T-helper 17 cell (primary cell): ENCODE measurements at regions not wholly inside any gene's neighbourhood (a gene's known extent, or its start where the extent isn't known, plus 50 kb on each side); places are given as distances from the start of the nearest gene placed in this dataset.

Experiments used
- ATAC-seq: fragments of 150-1000 bp; cut with Tn5 transposase; 2 replicates; pipeline ENCODE4 v1.10.0; 2021; ENCODE audit warnings: mild to moderate bottlenecking, moderate library complexity
- DNase-seq, 3 donors: peaks; one replicate each; pipeline versions ENCODE4 v3.0.0 to v3.0.0-alpha.2; 2020 to 2021
- H3K9me3 ChIP-seq: one replicate; pipeline ENCODE4 v1.7.0; 2013; ENCODE audit warnings: low read length, mild to moderate bottlenecking; ENCODE audit not compliant: control insufficient read depth, poor library complexity, severe bottlenecking
- H3K27ac Mint-ChIP-seq: one replicate; pipeline ENCODE4 v1.8.0; 2022; ENCODE audit warnings: mild to moderate bottlenecking, moderate library complexity, mixed read lengths
- H3K27me3 Mint-ChIP-seq: one replicate; pipeline ENCODE4 v1.8.0; 2022; ENCODE audit warnings: mixed read lengths
- H3K36me3 Mint-ChIP-seq: one replicate; pipeline ENCODE4 v1.8.0; 2022; ENCODE audit warnings: low read depth, mixed read lengths
- H3K4me1 Mint-ChIP-seq: one replicate; pipeline ENCODE4 v1.8.0; 2022; ENCODE audit warnings: mild to moderate bottlenecking, mixed read lengths
- H3K4me3 Mint-ChIP-seq: one replicate; pipeline ENCODE4 v1.8.0; 2022; ENCODE audit warnings: mild to moderate bottlenecking, moderate library complexity, mixed read lengths

- Mint-ChIP-seq H3K4me3 (no peak overlapping the region), H3K27me3 (no peaks in the 10 kb centered on the region), H3K36me3 (no peaks in the 10 kb centered on the region), H3K27ac (no peak overlapping the region), H3K4me1 (no peaks in the 10 kb centered on the region)
- no peaks in the 10 kb centered on the region for H3K9me3 ChIP-seq
- ATAC-seq (no peak), DNase-seq (no peak)
These were observed 356.8 kb downstream of the HDGFL1 start for GRCh38 chr6:22925920-22926789.

- H3K36me3 Mint-ChIP-seq: no peaks in the 10 kb centered on the region
- ATAC-seq (no peak), DNase-seq (no peak)
- no peak overlapping the region for H3K4me3 Mint-ChIP-seq
- H3K4me1 Mint-ChIP-seq: no peaks in the 10 kb centered on the region
- no peaks in the 10 kb centered on the region for H3K27me3 Mint-ChIP-seq
- H3K27ac Mint-ChIP-seq: no peak overlapping the region
- H3K9me3 ChIP-seq: no peaks in the 10 kb centered on the region
These were observed 357.5 kb downstream of the HDGFL1 start for GRCh38 chr6:22926790-22927354.

- ATAC-seq: no peak
- H3K27ac Mint-ChIP-seq: no peak overlapping the region
- H3K4me3 Mint-ChIP-seq: no peak overlapping the region
- H3K36me3 Mint-ChIP-seq: no peaks in the 10 kb centered on the region
- H3K9me3 ChIP-seq: no peaks in the 10 kb centered on the region
- peaks cover 5% of the 10 kb centered on the region for H3K27me3 Mint-ChIP-seq
- no peaks in the 10 kb centered on the region for H3K4me1 Mint-ChIP-seq
- DNase-seq: no peak
These were observed 359.4 kb downstream of the HDGFL1 start for GRCh38 chr6:22928775-22929174.

- Mint-ChIP-seq H3K36me3 (no peaks in the 10 kb centered on the region), H3K27me3 (peaks cover 5% of the 10 kb centered on the region), H3K4me1 (no peaks in the 10 kb centered on the region), H3K4me3 (no peak overlapping the region), H3K27ac (no peak overlapping the region)
- no peaks in the 10 kb centered on the region for H3K9me3 ChIP-seq
- DNase-seq (no peak), ATAC-seq (no peak)
These were observed 360.1 kb downstream of the HDGFL1 start for GRCh38 chr6:22929311-22929985.

DNA sequence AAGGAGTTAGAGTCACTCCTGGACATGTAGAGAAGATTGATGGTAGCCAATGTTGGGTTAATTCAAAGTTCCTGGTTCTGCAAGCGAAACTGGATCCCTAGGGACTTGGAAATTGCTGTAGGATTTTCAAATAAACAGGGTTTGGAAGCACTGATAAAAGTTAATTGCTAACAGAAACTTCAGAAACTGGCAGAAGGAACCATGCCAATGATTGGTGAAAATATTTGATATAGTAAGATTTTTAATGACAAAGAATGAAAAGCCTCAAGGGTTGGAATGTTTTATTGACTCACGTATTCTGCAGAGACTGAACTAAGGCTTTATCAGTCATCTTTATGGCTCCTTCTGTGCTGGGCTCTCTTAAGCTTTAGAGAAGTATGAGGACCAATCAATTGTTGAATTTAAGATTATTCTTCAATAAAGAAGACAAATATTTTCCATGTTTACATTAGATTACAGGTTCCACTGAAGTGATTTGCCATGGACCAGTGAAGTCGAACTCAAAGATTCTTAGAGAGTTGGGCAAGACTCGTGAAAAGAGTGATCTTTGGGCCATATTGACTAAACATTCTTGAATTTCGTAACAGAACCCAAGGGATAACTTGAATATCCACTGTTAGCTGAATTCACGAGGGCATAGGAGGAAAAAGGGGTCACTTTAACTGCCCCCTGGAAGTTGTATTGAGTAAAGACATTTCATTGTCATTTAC, 371.4 kb downstream of the HDGFL1 start:
- Mint-ChIP-seq H3K27me3 (no peaks in the 10 kb centered on the region), H3K4me3 (no peak overlapping the region)

DNA sequence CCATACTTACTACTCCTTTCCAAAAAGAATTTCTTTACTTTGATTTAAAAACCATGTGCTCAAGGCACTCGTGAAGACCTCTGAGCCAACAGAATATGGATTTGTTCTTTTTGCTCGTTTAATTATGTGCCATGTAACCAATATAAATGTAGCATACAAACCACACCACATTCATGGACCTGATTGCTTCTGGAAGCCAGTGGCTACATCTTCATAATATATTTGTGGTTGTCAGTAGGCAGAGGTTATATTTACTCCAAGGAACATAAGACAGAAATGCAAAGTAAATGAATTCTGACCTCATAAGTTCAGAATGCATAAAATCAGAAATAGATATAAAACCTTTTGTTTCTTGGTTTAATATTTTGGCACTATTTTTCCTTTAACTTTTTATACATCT, 373.0 kb downstream of the HDGFL1 start:
- no peak for ATAC-seq
- Mint-ChIP-seq H3K27ac (no peak overlapping the region), H3K36me3 (no peaks in the 10 kb centered on the region), H3K4me3 (no peak overlapping the region), H3K4me1 (no peaks in the 10 kb centered on the region), H3K27me3 (no peaks in the 10 kb centered on the region)
- DNase-seq: no peak
- H3K9me3 ChIP-seq: no peaks in the 10 kb centered on the region

More for the DNA sequence above, 371.4 kb downstream of the HDGFL1 start:
- DNase-seq (no peak), ATAC-seq (no peak)
- H3K9me3 ChIP-seq: no peaks in the 10 kb centered on the region
- Mint-ChIP-seq H3K4me1 (no peaks in the 10 kb centered on the region), H3K27ac (no peak overlapping the region), H3K36me3 (no peaks in the 10 kb centered on the region)

GRCh38 chr6:22943327-22943726, 374.0 kb downstream of the HDGFL1 start:
- no peak for ATAC-seq
- no peaks in the 10 kb centered on the region for H3K27me3 Mint-ChIP-seq

DNA sequence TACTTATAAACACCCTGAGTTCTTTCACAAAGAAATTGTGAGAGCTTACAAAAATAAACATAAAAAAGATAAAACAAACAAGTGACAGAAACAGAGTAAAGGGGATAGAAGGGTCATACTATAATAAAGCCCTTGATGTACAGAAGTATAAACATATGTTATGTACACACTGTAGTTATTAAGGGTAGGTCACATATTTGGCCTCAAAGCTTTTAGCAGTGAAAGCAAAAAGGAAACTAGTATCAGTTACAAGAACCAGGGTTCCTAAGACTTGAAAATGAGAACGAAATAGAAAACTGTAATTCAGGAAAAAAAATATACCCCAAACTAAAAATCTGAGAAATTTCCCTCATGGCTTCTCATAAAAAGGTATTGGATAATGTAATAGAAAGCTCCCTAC, 380.6 kb downstream of the HDGFL1 start:
- H3K9me3 ChIP-seq: no peaks in the 10 kb centered on the region
- DNase-seq (no peak), ATAC-seq (no peak)
- Mint-ChIP-seq H3K36me3 (no peaks in the 10 kb centered on the region), H3K4me1 (peaks cover 4% of the 10 kb centered on the region), H3K27me3 (no peaks in the 10 kb centered on the region), H3K4me3 (no peak overlapping the region), H3K27ac (no peak overlapping the region)

More at GRCh38 chr6:22943327-22943726, 374.0 kb downstream of the HDGFL1 start:
- Mint-ChIP-seq H3K4me1 (no peaks in the 10 kb centered on the region), H3K4me3 (no peak overlapping the region), H3K36me3 (no peaks in the 10 kb centered on the region), H3K27ac (no peak overlapping the region)
- no peaks in the 10 kb centered on the region for H3K9me3 ChIP-seq
- no peak for DNase-seq

DNA sequence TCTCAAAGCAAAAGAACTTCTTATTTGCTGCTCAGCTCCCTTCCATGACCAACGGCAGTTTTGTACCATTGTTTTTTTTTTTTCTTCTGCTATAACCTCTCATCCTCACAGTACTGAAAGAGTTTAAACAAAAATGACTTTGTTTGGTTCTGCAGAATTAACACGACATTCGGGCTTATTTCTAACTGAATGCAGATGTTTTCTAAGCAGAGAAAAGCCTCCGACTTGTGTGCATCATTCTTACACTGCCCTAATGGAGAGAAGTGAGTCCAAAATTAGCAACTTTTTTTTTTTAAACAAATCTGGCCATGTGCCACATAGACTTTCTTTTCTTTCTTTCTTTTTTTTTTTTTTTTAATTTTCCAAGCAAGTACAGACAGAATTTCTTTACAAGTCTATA, 382.7 kb downstream of the HDGFL1 start:
- no peaks in the 10 kb centered on the region for H3K9me3 ChIP-seq
- DNase-seq (no peak), ATAC-seq (no peak)
- H3K4me3 Mint-ChIP-seq: no peak overlapping the region
- no peaks in the 10 kb centered on the region for H3K36me3 Mint-ChIP-seq
- H3K27ac Mint-ChIP-seq: no peak overlapping the region
- peaks cover 8% of the 10 kb centered on the region for H3K4me1 Mint-ChIP-seq
- no peaks in the 10 kb centered on the region for H3K27me3 Mint-ChIP-seq

DNA sequence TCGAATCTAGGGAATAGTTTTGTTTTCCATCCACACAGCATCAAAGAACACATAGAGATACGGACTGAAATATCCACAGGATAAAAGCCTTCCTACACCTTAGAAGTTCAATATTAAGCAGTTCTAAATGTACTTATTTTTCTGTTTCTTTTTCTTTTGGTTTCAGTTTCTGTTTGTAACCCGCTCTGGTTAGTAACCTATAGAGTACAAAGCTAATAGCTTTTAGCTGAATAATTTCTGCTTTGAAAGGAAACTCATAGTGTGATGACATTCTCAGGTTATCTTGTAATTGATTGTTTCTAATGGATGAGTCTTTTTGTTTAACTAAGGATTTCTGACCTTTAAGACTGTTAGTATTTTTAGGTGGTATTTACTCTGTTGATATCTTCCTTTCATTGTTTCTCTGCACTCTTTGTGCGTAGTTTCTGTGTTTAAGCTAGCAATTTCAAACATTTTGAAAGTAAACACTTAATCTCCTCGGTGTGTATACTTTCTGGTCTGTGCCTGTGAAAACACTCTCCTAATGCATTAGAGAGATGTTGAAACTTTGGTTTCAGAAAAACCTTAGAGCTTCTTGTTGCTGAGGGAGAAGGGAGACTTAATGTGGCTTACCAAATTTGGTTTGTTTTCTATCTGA, 385.5 kb downstream of the HDGFL1 start:
- ATAC-seq (peak; percentile 36), DNase-seq (no peak)
- H3K36me3 Mint-ChIP-seq: no peaks in the 10 kb centered on the region
- no peaks in the 10 kb centered on the region for H3K9me3 ChIP-seq
- peak overlapping the region; percentile 75 for H3K4me3 Mint-ChIP-seq
- peaks cover 11% of the 10 kb centered on the region for H3K4me1 Mint-ChIP-seq
- H3K27me3 Mint-ChIP-seq: no peaks in the 10 kb centered on the region
- H3K27ac Mint-ChIP-seq: peak overlapping the region; percentile 72

- Mint-ChIP-seq H3K27ac (no peak overlapping the region), H3K36me3 (no peaks in the 10 kb centered on the region), H3K27me3 (no peaks in the 10 kb centered on the region), H3K4me3 (no peak overlapping the region), H3K4me1 (peaks cover 11% of the 10 kb centered on the region)
- ATAC-seq: no peak
- no peaks in the 10 kb centered on the region for H3K9me3 ChIP-seq
- no peak for DNase-seq
These were observed 386.8 kb downstream of the HDGFL1 start for GRCh38 chr6:22956029-22956681.

DNA sequence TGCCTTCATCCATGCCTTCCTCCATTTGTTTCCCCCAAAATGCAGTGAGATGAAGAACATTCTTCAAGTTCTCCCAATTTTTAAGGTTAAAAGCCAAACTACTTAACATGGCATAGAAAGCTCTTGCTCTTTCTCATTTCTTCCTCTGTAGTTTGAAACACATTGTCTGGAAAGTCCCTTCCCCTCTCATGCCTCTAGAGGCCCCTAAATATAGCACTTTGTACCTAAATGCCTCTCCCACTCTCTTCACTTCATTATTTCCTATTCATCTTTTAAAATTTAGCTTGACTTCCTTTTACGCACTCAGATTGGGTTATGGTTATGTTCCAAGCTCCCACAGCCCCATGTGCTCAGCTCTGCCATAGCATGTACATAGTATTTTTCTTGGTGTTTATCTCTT, 389.3 kb downstream of the HDGFL1 start:
- H3K4me1 Mint-ChIP-seq: peaks cover 10% of the 10 kb centered on the region
- H3K4me3 Mint-ChIP-seq: peak overlapping the region; percentile 4
- H3K27ac Mint-ChIP-seq: no peak overlapping the region
- H3K36me3 Mint-ChIP-seq: no peaks in the 10 kb centered on the region
- DNase-seq (no peak), ATAC-seq (no peak)
- H3K27me3 Mint-ChIP-seq: no peaks in the 10 kb centered on the region
- no peaks in the 10 kb centered on the region for H3K9me3 ChIP-seq
